IPS DF 6.9 (cell line): ENCODE measurements at regions not wholly inside any gene's neighbourhood (a gene's known extent, or its start where the extent isn't known, plus 50 kb on each side); places are given as distances from the start of the nearest gene placed in this dataset.

ENCODE experiments used
- DNase-seq: peaks from one replicate; pipeline ENCODE4 v3.0.0-alpha.2; 2013; ENCODE audit warnings: low read depth, low spot score
- H3K27ac ChIP-seq: one replicate; pipeline ENCODE4 v1.5.1; 2013; ENCODE audit warnings: low read length, control low read depth
- H3K27me3 ChIP-seq: 2 replicates; pipeline ENCODE4 v1.6.1; 2013; ENCODE audit warnings: mild to moderate bottlenecking, low read length; ENCODE audit not compliant: control insufficient read depth, insufficient read depth
- H3K36me3 ChIP-seq: 2 replicates; pipeline ENCODE4 v1.6.1; 2013; ENCODE audit warnings: low read length; ENCODE audit not compliant: control insufficient read depth, insufficient read depth
- H3K4me1 ChIP-seq: 2 replicates; pipeline ENCODE4 v1.6.1; 2013; ENCODE audit warnings: low read length; ENCODE audit not compliant: control insufficient read depth, insufficient read depth
- H3K4me3 ChIP-seq: 2 replicates; pipeline ENCODE4 v1.5.1; 2013; ENCODE audit warnings: mild to moderate bottlenecking, low read length
- H3K9me3 ChIP-seq: 2 replicates; pipeline ENCODE4 v1.6.1; 2013; ENCODE audit warnings: low read length, inconsistent platforms; ENCODE audit not compliant: control insufficient read depth, insufficient read depth
- WGBS: extraction: QIAGEN DNeasy Blood & Tissue Kit; methylation state at CpG from one replicate; pipeline ENCODE4 v1.1.7; 2013; ENCODE audit warnings: mixed read lengths, missing lambda C conversion rate; ENCODE audit not compliant: insufficient read length, insufficient coverage; 5-methylcytosine and 5-hydroxymethylcytosine counted together

GRCh38 chr2:16861530-16861929 is 195.9 kb upstream of the CYRIA start:
- WGBS, result no CpG with 5 or more reads among the region's 2 CpGs
- no peak overlapping the region for H3K27ac ChIP-seq
- no peaks in the 10 kb centered on the region for H3K9me3 ChIP-seq
- no peaks in the 10 kb centered on the region for H3K36me3 ChIP-seq
- no peaks in the 10 kb centered on the region for H3K4me1 ChIP-seq
- no peaks in the 10 kb centered on the region for H3K27me3 ChIP-seq
- no peak for DNase-seq
- H3K4me3 ChIP-seq, result no peak overlapping the region

GRCh38 chr2:16861111-16861510 is 195.5 kb upstream of the CYRIA start:
- no peak for DNase-seq
- no CpG with 5 or more reads among the region's 1 CpG for WGBS
- no peaks in the 10 kb centered on the region for H3K9me3 ChIP-seq

GRCh38 chr2:16860627-16861026 is 195.0 kb upstream of the CYRIA start:
- no peak overlapping the region for H3K27ac ChIP-seq
- no peaks in the 10 kb centered on the region for H3K36me3 ChIP-seq
- no peaks in the 10 kb centered on the region for H3K4me1 ChIP-seq
- WGBS, result no CpG with 5 or more reads among the region's 1 CpG
- no peak overlapping the region for H3K4me3 ChIP-seq
- DNase-seq, result no peak
- no peaks in the 10 kb centered on the region for H3K27me3 ChIP-seq
- no peaks in the 10 kb centered on the region for H3K9me3 ChIP-seq

More at GRCh38 chr2:16861111-16861510, 195.5 kb upstream of the CYRIA start:
- Histone ChIP-seq H3K4me3 (no peak overlapping the region), H3K27me3 (no peaks in the 10 kb centered on the region), H3K36me3 (no peaks in the 10 kb centered on the region), H3K27ac (no peak overlapping the region), H3K4me1 (no peaks in the 10 kb centered on the region)

GRCh38 chr2:16855183-16855582 is 189.5 kb upstream of the CYRIA start:
- no peaks in the 10 kb centered on the region for H3K4me1 ChIP-seq
- H3K36me3 ChIP-seq, result no peaks in the 10 kb centered on the region
- no peak for DNase-seq
- no CpG with 5 or more reads among the region's 22 CpGs for WGBS
- H3K27me3 ChIP-seq, result no peaks in the 10 kb centered on the region
- H3K27ac ChIP-seq, result no peak overlapping the region
- H3K9me3 ChIP-seq, result no peaks in the 10 kb centered on the region
- H3K4me3 ChIP-seq, result no peak overlapping the region

- Histone ChIP-seq H3K4me3 (no peak overlapping the region), H3K27me3 (no peaks in the 10 kb centered on the region), H3K4me1 (no peaks in the 10 kb centered on the region), H3K27ac (no peak overlapping the region), H3K9me3 (no peaks in the 10 kb centered on the region), H3K36me3 (no peaks in the 10 kb centered on the region)
- no CpG with 5 or more reads among the region's 4 CpGs for WGBS
- DNase-seq, result no peak
Measured at GRCh38 chr2:16853088-16853487, 187.5 kb upstream of the CYRIA start.

- H3K27ac ChIP-seq, result no peak overlapping the region
- no peak for DNase-seq
- 100% methylated on average over 2 of the region's 2 CpGs for WGBS
Measured at GRCh38 chr2:16852651-16853050, 187.0 kb upstream of the CYRIA start.

GRCh38 chr2:16851126-16851525 is 185.5 kb upstream of the CYRIA start:
- no peaks in the 10 kb centered on the region for H3K27me3 ChIP-seq
- H3K36me3 ChIP-seq, result no peaks in the 10 kb centered on the region
- no peaks in the 10 kb centered on the region for H3K4me1 ChIP-seq
- H3K27ac ChIP-seq, result no peak overlapping the region
- no peak overlapping the region for H3K4me3 ChIP-seq
- no peaks in the 10 kb centered on the region for H3K9me3 ChIP-seq
- DNase-seq, result no peak

More at GRCh38 chr2:16852651-16853050, 187.0 kb upstream of the CYRIA start:
- no peak overlapping the region for H3K4me3 ChIP-seq
- no peaks in the 10 kb centered on the region for H3K36me3 ChIP-seq
- H3K4me1 ChIP-seq, result no peaks in the 10 kb centered on the region
- H3K9me3 ChIP-seq, result no peaks in the 10 kb centered on the region
- H3K27me3 ChIP-seq, result no peaks in the 10 kb centered on the region

GRCh38 chr2:16840496-16841172 is 175.0 kb upstream of the CYRIA start:
- Histone ChIP-seq H3K4me1 (no peaks in the 10 kb centered on the region), H3K27me3 (no peaks in the 10 kb centered on the region), H3K4me3 (no peak overlapping the region), H3K36me3 (no peaks in the 10 kb centered on the region), H3K9me3 (no peaks in the 10 kb centered on the region), H3K27ac (no peak overlapping the region)
- no CpG with 5 or more reads among the region's 9 CpGs for WGBS
- DNase-seq, result no peak

GRCh38 chr2:16832910-16833309 is 167.3 kb upstream of the CYRIA start:
- H3K27ac ChIP-seq, result no peak overlapping the region
- H3K4me3 ChIP-seq, result no peak overlapping the region

GRCh38 chr2:16828828-16829160 is 163.2 kb upstream of the CYRIA start:
- no peak for DNase-seq
- WGBS, result no CpG with 5 or more reads among the region's 3 CpGs
- Histone ChIP-seq H3K27me3 (no peaks in the 10 kb centered on the region), H3K27ac (no peak overlapping the region), H3K9me3 (no peaks in the 10 kb centered on the region), H3K4me1 (no peaks in the 10 kb centered on the region), H3K36me3 (no peaks in the 10 kb centered on the region), H3K4me3 (no peak overlapping the region)

More at GRCh38 chr2:16832910-16833309, 167.3 kb upstream of the CYRIA start:
- no peak for DNase-seq
- no peaks in the 10 kb centered on the region for H3K9me3 ChIP-seq
- H3K4me1 ChIP-seq, result no peaks in the 10 kb centered on the region
- no peaks in the 10 kb centered on the region for H3K36me3 ChIP-seq
- no peaks in the 10 kb centered on the region for H3K27me3 ChIP-seq

GRCh38 chr2:16828044-16828827 is 162.6 kb upstream of the CYRIA start:
- Histone ChIP-seq H3K4me1 (no peaks in the 10 kb centered on the region), H3K9me3 (no peaks in the 10 kb centered on the region), H3K4me3 (no peak overlapping the region), H3K27ac (no peak overlapping the region), H3K27me3 (no peaks in the 10 kb centered on the region), H3K36me3 (no peaks in the 10 kb centered on the region)
- no peak for DNase-seq
- no CpG with 5 or more reads among the region's 7 CpGs for WGBS
